ENCODE measurements at regions not wholly inside any gene's neighbourhood (a gene's known extent, or its start where the extent isn't known, plus 50 kb on each side); places are given as distances from the start of the nearest gene placed in this dataset.

- TF ChIP-seq CTCF (IDR thresholded peaks at IDR 0.05; ENCODE audit: insufficient read depth, low read depth, low read length): no peak
- ChIA-PET POLR2A (no interaction called here), CTCF (no interaction called here)
- no peak for DNase-seq (ENCODE audit: low read depth)
- H3K4me3 ChIP-seq (ENCODE audit: low read depth, low read length): no peak overlapping the region
- H3K27me3 ChIP-seq (ENCODE audit: control insufficient read depth, insufficient read depth, low read length): peaks cover 3% of the 10 kb centered on the region
- H3K36me3 ChIP-seq (ENCODE audit: control insufficient read depth, insufficient read depth, low read length): no peaks in the 10 kb centered on the region
Observed at GRCh38 chr12:11962860-11963259, 107.9 kb upstream of the BCL2L14 start.

GRCh38 chr12:11963841-11964471 is 106.8 kb upstream of the BCL2L14 start:
- Histone ChIP-seq H3K27me3 (ENCODE audit: control insufficient read depth, insufficient read depth, low read length) (peaks cover 3% of the 10 kb centered on the region), H3K4me3 (ENCODE audit: low read depth, low read length) (no peak overlapping the region), H3K36me3 (ENCODE audit: control insufficient read depth, insufficient read depth, low read length) (no peaks in the 10 kb centered on the region)
- TF ChIP-seq CTCF (IDR thresholded peaks at IDR 0.05; ENCODE audit: insufficient read depth, low read depth, low read length): no peak
- DNase-seq (ENCODE audit: low read depth): no peak
- POLR2A ChIA-PET: no interaction called here
- CTCF ChIA-PET: interaction anchor here (1.0 kb wide), 1 partner anchor 69 kb away, joined by 3 read pairs; no protein-coding TSS in a partner anchor

- POLR2A ChIA-PET: no interaction called here
- no peak overlapping the region for H3K4me3 ChIP-seq (ENCODE audit: low read depth, low read length)
- peaks cover 3% of the 10 kb centered on the region for H3K27me3 ChIP-seq (ENCODE audit: control insufficient read depth, insufficient read depth, low read length)
- no peak for TF ChIP-seq CTCF (IDR thresholded peaks at IDR 0.05; ENCODE audit: insufficient read depth, low read depth, low read length)
- no peak for DNase-seq (ENCODE audit: low read depth)
- CTCF ChIA-PET: no interaction called here
- H3K36me3 ChIP-seq (ENCODE audit: control insufficient read depth, insufficient read depth, low read length): no peaks in the 10 kb centered on the region
Observed at GRCh38 chr12:11965258-11965910, 105.4 kb upstream of the BCL2L14 start.

- no peaks in the 10 kb centered on the region for H3K36me3 ChIP-seq (ENCODE audit: control insufficient read depth, insufficient read depth, low read length)
- CTCF ChIA-PET: interaction anchor here (0.6 kb wide), 1 partner anchor 556 kb away, joined by 3 read pairs; no protein-coding TSS in a partner anchor
- no peak for DNase-seq (ENCODE audit: low read depth)
- H3K4me3 ChIP-seq (ENCODE audit: low read depth, low read length): no peak overlapping the region
- peaks cover 1% of the 10 kb centered on the region; the same call in 1 of the 2 replicates for H3K27me3 ChIP-seq (ENCODE audit: control insufficient read depth, insufficient read depth, low read length)
- POLR2A ChIA-PET: interaction anchor here (1.2 kb wide), 1 partner anchor 9 kb away, joined by 6 read pairs; no protein-coding TSS in a partner anchor
- TF ChIP-seq CTCF (IDR thresholded peaks at IDR 0.05; ENCODE audit: insufficient read depth, low read depth, low read length): no peak
Observed at GRCh38 chr12:11967376-11968047, 103.2 kb upstream of the BCL2L14 start.

- Histone ChIP-seq H3K36me3 (ENCODE audit: control insufficient read depth, insufficient read depth, low read length) (no peaks in the 10 kb centered on the region), H3K27me3 (ENCODE audit: control insufficient read depth, insufficient read depth, low read length) (peaks cover 2% of the 10 kb centered on the region), H3K4me3 (ENCODE audit: low read depth, low read length) (no peak overlapping the region)
- no peak for DNase-seq (ENCODE audit: low read depth)
- no peak for TF ChIP-seq CTCF (IDR thresholded peaks at IDR 0.05; ENCODE audit: insufficient read depth, low read depth, low read length)
- ChIA-PET POLR2A (no interaction called here), CTCF (no interaction called here)
Observed at GRCh38 chr12:11968048-11968383, 102.7 kb upstream of the BCL2L14 start.
